GM19467 (cell line): ENCODE measurements at regions not wholly inside any gene's neighbourhood (a gene's known extent, or its start where the extent isn't known, plus 50 kb on each side); places are given as distances from the start of the nearest gene placed in this dataset.

Experiments
- ATAC-seq: cut with Tn5 transposase; IDR thresholded peaks from one replicate; pipeline ENCODE4 v1.9.1; 2021; ENCODE audit warnings: mild to moderate bottlenecking, moderate library complexity; ENCODE audit not compliant: unreplicated experiment

DNA sequence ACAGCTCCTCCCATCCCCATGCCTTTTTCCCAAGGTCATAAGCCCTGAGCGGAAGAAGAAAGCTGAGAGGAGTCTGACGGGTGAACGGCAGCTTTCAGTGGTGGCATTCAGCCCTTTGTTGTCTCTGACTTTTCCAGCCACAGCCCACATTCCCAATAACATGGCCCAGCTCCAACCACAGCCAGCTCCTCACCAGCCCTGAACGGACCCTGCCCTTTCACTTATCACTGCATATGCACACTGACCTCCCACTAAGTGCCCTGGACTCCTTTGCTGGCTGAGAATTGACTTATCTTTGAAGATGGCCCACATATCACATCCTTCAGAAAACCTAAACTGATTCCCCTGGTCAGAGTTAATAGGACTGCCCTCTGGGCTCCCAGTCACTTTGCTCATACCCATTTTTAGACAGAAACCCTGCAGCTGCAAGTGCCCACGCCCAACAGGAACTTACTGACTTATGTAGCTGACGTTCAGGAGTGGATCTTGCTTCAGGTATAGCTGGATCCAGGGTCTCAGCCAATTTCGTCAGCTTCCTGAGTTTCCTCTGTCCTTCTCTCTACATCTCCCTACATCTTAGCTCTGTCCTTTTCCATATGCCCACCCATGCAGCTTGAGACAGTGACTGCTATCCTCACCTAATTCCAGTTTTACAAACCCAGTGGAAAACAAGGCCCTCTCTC, 348.5 kb upstream of the PROK2 start:
- no peak for ATAC-seq

DNA sequence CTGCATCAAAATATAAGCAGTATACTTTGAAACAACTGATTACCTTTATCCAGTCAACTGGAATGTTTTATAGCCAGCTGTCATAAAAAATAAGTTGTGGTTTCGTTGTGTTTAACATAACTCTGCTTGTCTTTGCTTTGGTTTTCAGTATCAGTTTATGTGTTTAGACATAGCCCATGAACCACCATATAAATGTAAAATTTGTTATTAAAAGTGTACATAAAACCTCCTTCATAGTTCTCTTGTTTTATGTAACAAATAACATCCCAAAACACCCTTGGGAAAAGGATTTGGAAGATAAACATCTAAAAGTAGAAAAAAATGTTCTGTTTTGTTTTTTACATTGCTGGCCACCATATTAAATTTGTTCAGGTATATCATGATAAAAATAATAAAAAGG, 347.0 kb upstream of the PROK2 start:
- ATAC-seq = no peak

DNA sequence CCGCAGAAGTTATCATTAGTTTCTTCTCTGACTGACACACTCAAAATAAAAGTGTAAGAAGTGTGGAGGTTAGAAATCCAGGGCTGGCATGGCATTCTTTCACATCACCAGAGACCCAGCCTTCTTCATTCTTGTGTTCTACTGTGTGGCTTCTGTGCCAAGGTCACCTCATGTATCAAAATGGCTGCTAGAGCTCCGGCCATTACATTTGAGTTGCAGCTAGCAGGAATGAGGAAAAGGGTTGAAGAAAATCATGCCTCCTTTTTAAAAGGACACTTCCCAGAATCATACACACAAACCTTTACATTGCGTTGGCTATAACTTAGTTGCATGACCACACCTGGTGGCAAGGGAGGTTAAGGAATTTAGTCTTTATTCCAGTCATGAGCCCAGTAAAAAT, 345.6 kb upstream of the PROK2 start:
- no peak for ATAC-seq

GRCh38 chr3:72129501-72130094, 344.6 kb upstream of the PROK2 start:
- ATAC-seq = no peak

DNA sequence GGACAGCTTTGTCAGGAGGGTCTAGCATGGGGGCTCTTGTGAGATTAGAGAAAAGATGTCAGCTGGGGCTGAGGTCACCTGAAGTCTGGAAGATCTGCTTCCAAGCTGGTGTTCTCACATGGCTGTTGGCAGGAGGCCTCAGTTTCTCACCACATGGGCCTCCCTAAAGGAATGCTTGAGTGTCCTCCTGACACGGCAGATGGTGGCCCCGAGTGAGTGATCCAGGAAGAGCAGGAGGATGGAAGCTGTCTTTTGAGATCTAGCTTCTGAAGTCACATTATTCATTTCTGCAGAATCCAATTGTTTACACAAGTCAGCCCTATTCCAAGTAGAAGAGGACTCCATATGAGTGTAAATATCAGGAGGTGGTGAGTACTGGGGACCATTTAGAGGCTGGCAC, 344.0 kb upstream of the PROK2 start:
- no peak for ATAC-seq

GRCh38 chr3:72127844-72128243, 342.9 kb upstream of the PROK2 start:
- no peak for ATAC-seq

DNA sequence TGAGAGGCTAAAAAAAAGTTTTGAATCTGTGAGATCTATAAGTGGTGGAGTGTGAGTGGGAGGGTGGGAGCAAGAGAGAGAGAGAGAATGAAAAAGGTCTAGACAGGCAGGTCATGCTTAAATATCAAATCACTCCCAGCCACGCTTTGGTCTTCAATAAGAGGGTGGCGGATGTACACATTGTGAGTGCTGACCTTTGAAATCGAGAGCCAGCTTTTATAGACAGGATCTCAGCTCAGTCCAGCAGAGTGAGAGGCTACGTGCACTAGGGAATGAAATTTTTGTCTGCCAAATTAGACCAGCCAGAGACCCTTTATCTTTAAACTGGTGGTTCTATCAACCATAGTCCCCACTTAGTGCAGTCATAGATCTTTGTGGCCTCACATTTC, 342.3 kb upstream of the PROK2 start:
- ATAC-seq = no peak

DNA sequence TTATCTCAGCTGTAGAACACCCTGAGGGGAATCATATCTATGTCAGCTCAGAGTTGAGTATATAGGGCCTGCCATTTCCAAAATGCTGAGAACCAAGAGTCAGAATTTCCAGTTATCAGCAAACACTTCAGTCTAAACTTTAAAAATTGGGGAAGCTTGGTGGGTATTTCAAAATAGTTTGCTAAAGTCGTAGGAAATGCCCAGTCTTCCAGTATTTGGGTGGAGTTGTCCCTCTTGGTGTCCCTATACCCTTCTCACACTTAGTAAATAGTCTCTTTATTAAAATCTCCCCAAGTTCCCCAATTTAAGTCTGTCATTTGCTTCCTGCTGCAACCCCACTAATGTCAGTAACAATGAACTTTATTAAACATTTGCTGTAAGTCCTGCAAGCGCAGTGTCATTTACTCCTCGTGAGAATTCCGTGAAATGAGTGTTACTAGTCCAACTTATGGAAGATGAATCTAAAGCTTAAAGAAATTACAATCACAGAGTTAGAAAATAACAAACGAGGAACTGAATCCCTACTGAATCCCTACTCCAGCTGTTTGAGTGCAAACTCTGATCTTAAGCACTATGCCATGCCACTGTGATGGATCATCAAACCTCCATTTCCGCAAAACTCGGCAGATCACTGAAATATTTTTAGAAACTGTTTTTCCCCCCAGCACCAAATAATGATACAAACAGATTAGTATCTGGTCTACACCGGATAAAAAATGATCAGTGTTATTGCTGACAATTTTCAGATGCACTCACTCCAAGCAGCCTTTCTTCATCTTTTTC, 341.7 kb upstream of the PROK2 start:
- ATAC-seq = no peak

GRCh38 chr3:72123908-72124441, 339.0 kb upstream of the PROK2 start:
- no peak for ATAC-seq

DNA sequence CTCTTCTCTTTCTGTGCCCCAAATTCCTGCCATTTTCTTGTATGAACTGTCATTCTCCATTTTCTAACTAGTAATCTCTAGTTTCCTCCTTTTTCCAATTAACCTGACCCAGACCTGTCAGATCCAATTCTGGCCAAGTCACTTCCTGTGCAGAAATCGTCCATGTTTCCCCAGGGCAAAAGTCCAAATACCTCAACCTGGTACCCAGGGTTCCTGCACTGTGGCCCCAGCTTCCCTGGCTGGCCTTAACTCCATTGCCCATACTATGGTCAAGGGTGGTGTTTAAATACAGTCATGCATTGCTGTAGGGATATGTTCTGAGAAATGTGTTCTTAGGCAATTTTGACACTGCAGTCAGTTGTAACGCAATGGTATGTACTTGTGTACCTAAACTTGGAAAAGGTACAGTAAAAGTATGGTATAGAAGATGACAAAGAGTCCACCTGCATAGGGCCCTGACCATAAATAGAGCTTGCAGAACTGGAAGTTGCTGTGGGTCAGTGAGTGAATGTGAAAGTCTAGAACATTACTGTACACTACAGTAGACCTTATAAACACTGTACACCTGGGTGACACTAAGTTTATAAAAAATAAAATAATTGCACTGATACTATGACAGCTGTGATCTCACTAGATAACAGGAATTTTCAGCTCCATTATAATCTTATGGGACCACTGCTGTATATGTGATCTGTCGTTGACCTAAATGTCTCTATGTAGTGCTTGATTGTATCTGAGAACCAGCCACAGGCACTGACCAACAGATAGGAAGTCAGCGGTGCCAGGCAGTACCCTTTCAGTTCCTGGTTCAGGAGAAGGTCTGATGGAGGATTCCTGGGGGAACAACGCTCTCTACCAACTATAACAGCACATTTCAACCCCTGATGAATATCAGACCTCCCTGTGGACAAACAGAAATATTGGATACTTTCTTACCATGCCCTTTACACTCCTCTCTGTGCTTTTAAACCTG, 336.1 kb upstream of the PROK2 start:
- ATAC-seq = peak; percentile 67

DNA sequence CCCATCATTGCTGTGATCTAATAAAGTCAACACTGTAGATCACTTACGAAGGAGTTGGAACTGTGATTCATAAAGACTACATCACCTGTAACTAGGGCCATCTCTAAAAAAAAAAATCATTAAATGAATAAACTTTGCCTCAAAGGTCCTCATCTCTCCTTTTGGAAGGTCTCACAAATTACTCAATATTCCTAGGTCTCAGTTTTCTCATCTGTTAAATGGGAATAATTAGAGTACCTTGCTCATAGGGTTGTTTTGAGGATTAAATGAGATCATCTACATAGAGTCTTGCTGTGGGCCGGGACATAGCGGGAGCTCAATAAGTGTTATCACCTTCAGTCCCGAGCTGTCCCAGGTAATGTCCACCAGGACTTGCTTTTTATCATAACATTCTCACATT, 335.1 kb upstream of the PROK2 start:
- no peak for ATAC-seq

- ATAC-seq = no peak
Measured at GRCh38 chr3:72118628-72119027, 333.7 kb upstream of the PROK2 start.

GRCh38 chr3:72116226-72116625, 331.3 kb upstream of the PROK2 start:
- ATAC-seq = no peak

DNA sequence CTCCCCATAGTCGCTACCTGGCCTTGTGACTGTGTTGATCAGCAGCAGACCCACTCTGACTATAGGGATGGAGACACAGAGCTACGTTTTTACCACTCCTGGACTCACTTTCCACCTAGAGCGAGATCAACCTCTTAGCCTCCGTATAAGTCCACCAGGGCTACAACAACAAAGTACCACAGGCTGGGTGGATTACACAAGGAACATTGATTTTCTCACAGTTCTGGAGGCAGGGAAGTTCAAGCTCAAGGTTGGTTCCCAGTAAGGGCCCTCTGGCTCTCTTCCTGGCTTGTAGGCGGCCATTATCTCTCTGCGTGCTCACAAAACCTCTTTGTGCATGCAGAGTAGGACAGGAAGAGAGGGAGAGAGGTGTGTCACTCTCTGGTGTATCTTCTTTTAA, 330.4 kb upstream of the PROK2 start:
- ATAC-seq = no peak

GRCh38 chr3:72114773-72115172, 329.8 kb upstream of the PROK2 start:
- no peak for ATAC-seq

DNA sequence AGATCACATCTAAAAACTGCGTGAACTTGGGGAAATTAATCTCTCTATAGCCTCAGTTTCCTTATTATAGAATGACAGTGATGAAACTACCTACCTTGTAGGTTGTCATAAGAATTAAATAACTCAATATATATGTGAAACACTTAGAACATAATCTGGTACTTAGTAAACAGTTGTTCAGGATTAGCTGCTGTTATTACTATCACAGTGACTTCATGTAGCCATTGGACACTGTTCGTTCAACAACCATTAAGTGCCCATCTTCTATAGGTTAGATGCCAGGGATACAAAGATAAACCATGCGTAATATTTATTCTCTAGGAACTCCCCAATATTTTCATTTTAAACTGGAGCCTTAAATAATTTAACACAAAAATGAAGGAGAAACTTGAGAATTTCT, 329.0 kb upstream of the PROK2 start:
- no peak for ATAC-seq

DNA sequence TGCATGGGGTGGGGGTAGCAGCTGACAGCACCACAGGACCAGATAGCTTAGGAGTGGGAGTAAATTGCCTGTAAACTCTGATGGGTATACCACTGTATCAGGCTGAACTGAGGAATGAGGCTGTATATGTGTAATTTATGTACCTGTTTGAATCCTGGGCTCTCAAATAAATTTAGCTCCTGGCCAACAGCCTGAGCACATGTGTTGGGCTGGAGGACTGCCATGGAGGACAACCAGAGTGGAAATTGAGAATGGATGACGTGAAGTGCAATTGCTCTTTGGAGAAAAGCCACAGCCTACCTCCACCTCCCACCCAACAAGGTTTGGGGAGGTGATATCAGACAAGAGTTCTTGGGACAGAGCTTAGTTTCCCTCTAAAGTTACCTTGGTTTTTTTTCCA, 328.6 kb upstream of the PROK2 start:
- no peak for ATAC-seq

DNA sequence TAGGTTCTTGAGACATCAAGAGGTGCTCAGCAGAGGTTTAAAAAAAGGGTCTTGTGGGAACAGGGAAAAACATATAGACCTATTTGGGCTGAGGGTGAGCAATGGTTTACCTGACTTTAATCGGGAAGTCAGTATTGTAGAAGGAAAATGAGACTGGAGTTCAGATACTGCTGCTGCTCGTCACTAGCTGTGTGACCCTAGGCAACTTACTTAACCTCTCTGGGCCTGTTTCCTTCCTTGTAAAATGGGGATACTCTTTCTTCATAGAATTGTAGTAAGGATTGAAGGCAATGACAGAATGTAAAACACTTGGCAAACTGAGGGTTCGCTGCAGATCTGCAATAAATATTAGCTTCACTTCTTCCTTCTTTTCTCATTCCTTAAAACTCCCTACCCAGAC, 327.5 kb upstream of the PROK2 start:
- ATAC-seq = no peak

DNA sequence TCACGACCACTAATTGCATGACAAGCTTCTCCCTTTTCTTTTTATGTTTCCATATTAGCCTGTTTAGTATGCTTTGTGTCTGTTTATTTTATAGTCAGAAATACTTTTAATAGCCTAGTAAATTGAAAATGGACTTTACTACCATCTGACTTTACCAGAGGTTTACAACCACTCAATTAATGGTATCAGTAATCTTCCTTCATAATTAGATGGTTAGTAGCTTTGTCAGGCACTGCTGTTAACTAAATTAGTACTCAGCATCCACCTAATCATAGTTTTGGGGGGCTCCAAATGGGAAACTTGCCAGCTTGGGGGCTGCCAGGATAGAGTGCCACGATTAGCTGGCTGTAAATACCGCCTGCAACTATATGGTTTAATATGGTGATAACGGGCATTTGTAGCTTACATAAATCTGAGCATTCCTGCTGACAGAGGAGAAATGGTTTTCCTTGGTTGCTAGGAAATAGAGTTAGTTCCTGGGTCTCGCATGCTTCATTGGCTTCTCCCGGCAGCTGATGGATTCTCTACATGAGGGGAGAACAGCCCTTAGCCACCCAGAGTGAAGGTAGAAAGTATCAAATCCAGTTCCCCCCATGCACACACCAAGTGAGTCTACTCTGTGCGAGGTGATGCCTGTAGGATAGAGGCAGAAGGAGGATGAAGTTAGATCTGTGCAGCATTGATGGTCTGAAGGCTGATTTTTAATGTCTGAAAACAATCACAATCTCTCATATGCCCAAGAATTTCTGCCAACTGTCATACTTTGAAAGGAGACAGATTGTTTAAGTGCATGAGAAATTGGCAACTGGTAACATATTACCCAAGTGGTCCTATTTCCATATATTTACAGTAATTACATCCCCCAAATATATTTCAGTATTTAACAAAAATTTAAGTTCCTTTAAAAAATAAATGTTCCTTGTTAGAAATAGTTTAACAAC, 326.6 kb upstream of the PROK2 start:
- ATAC-seq = no peak
